Panc1 (cell line): ENCODE measurements at regions not wholly inside any gene's neighbourhood (a gene's known extent, or its start where the extent isn't known, plus 50 kb on each side); places are given as distances from the start of the nearest gene placed in this dataset.

Source experiments
- CTCF ChIP-seq: fragments of 450-650 bp; IDR thresholded peaks from 2 replicates; pipeline ENCODE4 v1.5.1; 2017; ENCODE audit warnings: mild to moderate bottlenecking
- POLR2AphosphoS5 ChIP-seq: IDR thresholded peaks from 2 replicates; pipeline ENCODE4 v1.6.1; 2012; ENCODE audit warnings: mild to moderate bottlenecking, low read depth, low read length, moderate library complexity
- TCF7L2 ChIP-seq: IDR thresholded peaks from 2 replicates; pipeline ENCODE4 v1.6.1; 2011; ENCODE audit warnings: mild to moderate bottlenecking, low read depth, low read length, inconsistent platforms
- TF ChIP-seq, protein P1 (sequence below), 2 experiments: IDR thresholded peaks; 2 replicates each; pipeline ENCODE4 v1.6.1; 2011 to 2012; ENCODE audit warnings: low read depth in 2 of 2, control low read depth in 1 of 2, low read length in 1 of 2, mild to moderate bottlenecking in 1 of 2, moderate library complexity in 1 of 2; ENCODE audit not compliant: insufficient read depth in 1 of 2

DNA sequence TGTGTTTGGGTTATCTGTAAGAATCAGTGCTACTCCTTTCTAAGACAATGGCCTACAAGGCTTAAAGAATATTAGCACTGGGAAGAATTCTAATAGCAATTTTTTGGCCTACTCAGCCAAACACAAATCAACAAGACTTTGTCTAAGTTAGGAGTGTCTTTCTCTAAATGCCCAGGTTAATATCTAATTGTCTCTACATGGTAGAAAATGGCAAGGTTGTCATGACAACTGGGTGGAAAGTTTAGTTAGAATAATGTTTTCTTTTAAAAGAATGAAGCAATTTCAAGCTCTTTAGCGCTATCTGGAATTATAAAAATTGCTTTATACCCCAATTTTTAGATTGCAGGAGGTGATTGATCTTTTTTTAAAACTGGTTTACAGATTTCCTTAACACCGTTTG, 396.8 kb downstream of the TUSC7 start:
- no peak for TF ChIP-seq CTCF
- TF ChIP-seq, protein P1, sequence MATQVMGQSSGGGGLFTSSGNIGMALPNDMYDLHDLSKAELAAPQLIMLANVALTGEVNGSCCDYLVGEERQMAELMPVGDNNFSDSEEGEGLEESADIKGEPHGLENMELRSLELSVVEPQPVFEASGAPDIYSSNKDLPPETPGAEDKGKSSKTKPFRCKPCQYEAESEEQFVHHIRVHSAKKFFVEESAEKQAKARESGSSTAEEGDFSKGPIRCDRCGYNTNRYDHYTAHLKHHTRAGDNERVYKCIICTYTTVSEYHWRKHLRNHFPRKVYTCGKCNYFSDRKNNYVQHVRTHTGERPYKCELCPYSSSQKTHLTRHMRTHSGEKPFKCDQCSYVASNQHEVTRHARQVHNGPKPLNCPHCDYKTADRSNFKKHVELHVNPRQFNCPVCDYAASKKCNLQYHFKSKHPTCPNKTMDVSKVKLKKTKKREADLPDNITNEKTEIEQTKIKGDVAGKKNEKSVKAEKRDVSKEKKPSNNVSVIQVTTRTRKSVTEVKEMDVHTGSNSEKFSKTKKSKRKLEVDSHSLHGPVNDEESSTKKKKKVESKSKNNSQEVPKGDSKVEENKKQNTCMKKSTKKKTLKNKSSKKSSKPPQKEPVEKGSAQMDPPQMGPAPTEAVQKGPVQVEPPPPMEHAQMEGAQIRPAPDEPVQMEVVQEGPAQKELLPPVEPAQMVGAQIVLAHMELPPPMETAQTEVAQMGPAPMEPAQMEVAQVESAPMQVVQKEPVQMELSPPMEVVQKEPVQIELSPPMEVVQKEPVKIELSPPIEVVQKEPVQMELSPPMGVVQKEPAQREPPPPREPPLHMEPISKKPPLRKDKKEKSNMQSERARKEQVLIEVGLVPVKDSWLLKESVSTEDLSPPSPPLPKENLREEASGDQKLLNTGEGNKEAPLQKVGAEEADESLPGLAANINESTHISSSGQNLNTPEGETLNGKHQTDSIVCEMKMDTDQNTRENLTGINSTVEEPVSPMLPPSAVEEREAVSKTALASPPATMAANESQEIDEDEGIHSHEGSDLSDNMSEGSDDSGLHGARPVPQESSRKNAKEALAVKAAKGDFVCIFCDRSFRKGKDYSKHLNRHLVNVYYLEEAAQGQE (IDR thresholded peaks at IDR 0.05; ENCODE audit: insufficient read depth in 1 of 2, low read depth in 2 of 2, low read length in 1 of 2) = no peak
- TF ChIP-seq TCF7L2 = no peak
- TF ChIP-seq POLR2AphosphoS5 = no peak
